Ovary (tissue), 3 donors: ENCODE measurements at regions not wholly inside any gene's neighbourhood (a gene's known extent, or its start where the extent isn't known, plus 50 kb on each side); places are given as distances from the start of the nearest gene placed in this dataset.

Source experiments
- CTCF ChIP-seq, 3 donors: fragments of 450-650 bp in 2 of 3; fragments of 200-600 bp in 1 of 3; IDR thresholded peaks; one replicate each; pipeline versions ENCODE4 v1.5.1 to v1.8.0; 2016 to 2022; ENCODE audit warnings: antibody characterized with exemption in 3 of 3, mild to moderate bottlenecking in 1 of 3
- EP300 ChIP-seq: sonication (generic); formaldehyde crosslinking; IDR thresholded peaks from one replicate; pipeline ENCODE4 v1.6.1; 2017; ENCODE audit warnings: antibody characterized with exemption
- POLR2A ChIP-seq: fragments of 450-650 bp; IDR thresholded peaks from one replicate; pipeline ENCODE4 v1.6.1; 2017; ENCODE audit warnings: antibody characterized with exemption, mild to moderate bottlenecking, moderate library complexity
- donor health status: DM: no; HTN: no; CAD: no.

- TF ChIP-seq CTCF (IDR thresholded peaks at IDR 0.05) (no peak), POLR2A (no peak), EP300 (no peak)
Observed at GRCh38 chr4:42235304-42236021, 83.0 kb upstream of the BEND4 start.
